Left hindlimb (tissue), 1 donor: ENCODE measurements at regions not wholly inside any gene's neighbourhood (a gene's known extent, or its start where the extent isn't known, plus 50 kb on each side); places are given as distances from the start of the nearest gene placed in this dataset.
"Not testable (repeated sequence)": the region's sequence is repeated elsewhere in the genome, so short reads cannot be mapped to it uniquely, and the experiment has no call there.

Experiments
- DNase-seq: peaks from one replicate; pipeline ENCODE4 v3.0.0-alpha.2; 2018

GRCh38 chr16:59351305-59351903 lies 617.3 kb upstream of the GOT2 start:
- DNase-seq, result no peak

GRCh38 chr16:59350670-59351069 lies 616.6 kb upstream of the GOT2 start:
- no peak for DNase-seq

GRCh38 chr16:59342669-59343068 lies 608.6 kb upstream of the GOT2 start:
- DNase-seq, result no peak

- DNase-seq, result no peak
Observed at GRCh38 chr16:59341368-59341767, 607.3 kb upstream of the GOT2 start.

- no peak for DNase-seq
Observed at GRCh38 chr16:59339871-59340270, 605.8 kb upstream of the GOT2 start.

- DNase-seq, result peak; percentile 31
Observed at GRCh38 chr16:59336136-59336695, 602.1 kb upstream of the GOT2 start.

- not testable (repeated sequence) for DNase-seq
Observed at GRCh38 chr16:59331708-59332107, 597.6 kb upstream of the GOT2 start.

GRCh38 chr16:59330019-59330670 lies 596.0 kb upstream of the GOT2 start:
- no peak for DNase-seq

- no peak for DNase-seq
Observed at GRCh38 chr16:59328961-59329360, 594.8 kb upstream of the GOT2 start.

- DNase-seq, result no peak
Observed at GRCh38 chr16:59327894-59328293, 593.8 kb upstream of the GOT2 start.

GRCh38 chr16:59326955-59327354 lies 592.8 kb upstream of the GOT2 start:
- no peak for DNase-seq

GRCh38 chr16:59324462-59324861 lies 590.3 kb upstream of the GOT2 start:
- DNase-seq, result no peak

GRCh38 chr16:59320657-59321056 lies 586.5 kb upstream of the GOT2 start:
- DNase-seq, result no peak

- DNase-seq, result no peak
Observed at GRCh38 chr16:59319871-59320270, 585.8 kb upstream of the GOT2 start.

GRCh38 chr16:59305850-59306249 lies 571.7 kb upstream of the GOT2 start:
- no peak for DNase-seq

GRCh38 chr16:59296888-59297287 lies 562.8 kb upstream of the GOT2 start:
- no peak for DNase-seq

- DNase-seq, result no peak
Observed at GRCh38 chr16:59295993-59296736, 562.0 kb upstream of the GOT2 start.

- no peak for DNase-seq
Observed at GRCh38 chr16:59295474-59295873, 561.4 kb upstream of the GOT2 start.

GRCh38 chr16:59290718-59291117 lies 556.6 kb upstream of the GOT2 start:
- DNase-seq, result no peak

GRCh38 chr16:59289151-59289550 lies 555.0 kb upstream of the GOT2 start:
- no peak for DNase-seq

GRCh38 chr16:59274141-59274540 lies 540.0 kb upstream of the GOT2 start:
- no peak for DNase-seq

- DNase-seq, result no peak
Observed at GRCh38 chr16:59263955-59264354, 529.8 kb upstream of the GOT2 start.

- no peak for DNase-seq
Observed at GRCh38 chr16:59260892-59261291, 526.8 kb upstream of the GOT2 start.

GRCh38 chr16:59259950-59260319 lies 525.8 kb upstream of the GOT2 start:
- DNase-seq, result no peak
